ENCODE measurements at regions not wholly inside any gene's neighbourhood (a gene's known extent, or its start where the extent isn't known, plus 50 kb on each side); places are given as distances from the start of the nearest gene placed in this dataset.

DNA sequence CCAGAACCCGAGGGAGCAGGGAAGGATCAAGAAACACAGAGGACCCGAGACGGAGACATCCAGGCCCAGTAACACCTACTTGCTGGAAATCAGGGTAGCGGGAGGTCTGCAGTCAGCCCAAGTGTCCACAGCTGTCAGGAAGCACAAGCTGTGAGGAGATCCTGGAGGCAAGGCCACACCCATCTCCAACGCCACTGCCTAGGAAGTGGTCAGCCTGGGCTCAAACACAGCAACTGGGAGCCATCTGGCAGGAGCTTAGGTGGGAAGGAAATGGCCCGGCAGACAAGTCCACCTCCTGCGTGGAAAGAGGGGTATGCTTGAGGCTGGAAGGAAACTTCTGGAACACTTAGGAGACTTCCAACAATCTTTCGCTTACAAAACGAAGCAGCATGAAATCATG, 407.1 kb downstream of the VPS13C start (continued):
- TF ChIP-seq EP300 (IDR thresholded peaks at IDR 0.05; ENCODE audit: low read length) (no peak), PCBP2 (IDR thresholded peaks at IDR 0.05; ENCODE audit: low read depth, low read length, poor library complexity, severe bottlenecking) (no peak)
- TF ChIP-seq, protein P1, sequence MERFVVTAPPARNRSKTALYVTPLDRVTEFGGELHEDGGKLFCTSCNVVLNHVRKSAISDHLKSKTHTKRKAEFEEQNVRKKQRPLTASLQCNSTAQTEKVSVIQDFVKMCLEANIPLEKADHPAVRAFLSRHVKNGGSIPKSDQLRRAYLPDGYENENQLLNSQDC (CRISPR knock-in tag; IDR thresholded peaks at IDR 0.05) = no peak

DNA sequence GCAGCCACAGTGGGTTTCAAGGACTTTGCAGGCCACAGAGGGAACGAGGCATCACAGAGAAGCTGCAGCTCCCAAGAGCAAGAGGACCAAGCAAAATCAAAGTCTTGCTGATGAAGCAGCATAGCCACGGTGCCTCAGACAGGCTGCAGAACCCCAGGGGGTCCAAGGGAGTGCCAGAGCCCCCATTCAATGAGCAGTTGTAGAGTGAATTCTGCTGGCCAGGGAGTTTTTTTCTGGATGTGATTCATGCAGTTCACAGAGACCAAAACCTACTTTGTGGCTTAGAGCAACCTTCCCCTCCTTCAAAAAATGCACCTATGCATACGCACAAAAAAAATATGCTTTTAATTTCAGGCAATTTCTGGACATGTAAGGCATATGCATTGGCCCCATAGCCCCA, 409.0 kb downstream of the VPS13C start:
- Histone ChIP-seq H3K79me2 (ENCODE audit: control insufficient read depth, insufficient read depth, low read length) (no peaks in the 10 kb centered on the region), H3K27me3 (ENCODE audit: control insufficient read depth in 2 of 2, insufficient read depth in 2 of 2, low read length in 2 of 2) (peaks cover 0 to 6% of the 10 kb centered on the region in 2 experiments; a peak in 1 of 5 replicates), H2AFZ (ENCODE audit: low read depth, low read length) (no peak overlapping the region), H3K9me1 (ENCODE audit: control insufficient read depth, insufficient read depth, low read length) (no peaks in the 10 kb centered on the region), H3K4me1 (replicated peaks in 1 of 2; ENCODE audit: control insufficient read depth in 2 of 2, insufficient read depth in 2 of 2, low read length in 2 of 2) (no peaks in the 10 kb centered on the region), H3K9me3 (replicated peaks; ENCODE audit: control insufficient read depth, insufficient read depth, low read depth, low read length) (no peaks in the 10 kb centered on the region), H3K9ac (ENCODE audit: insufficient read depth in 1 of 2, low read depth in 2 of 2, low read length in 2 of 2) (no peak overlapping the region), H3K27ac (ENCODE audit: extremely low read depth, low read depth, low read length) (no peak overlapping the region), H3K4me3 (no peak overlapping the region), H3K4me2 (ENCODE audit: insufficient read depth, low read length) (no peak overlapping the region), H4K20me1 (replicated peaks; ENCODE audit: control insufficient read depth, insufficient read depth, low read length) (no peaks in the 10 kb centered on the region), H3K36me3 (ENCODE audit: control insufficient read depth, insufficient read depth, low read length) (no peaks in the 10 kb centered on the region)
- in situ Hi-C loops (cut with MboI) = no loop called here
- ATAC-seq = no peak
- intact Hi-C loops (cut with micrococcal nuclease) = no loop called here
- WGBS (ENCODE audit: insufficient coverage, low coverage, missing lambda C conversion rate) = 0% methylated on average over 3 of the region's 3 CpGs
- no peak for DNase-seq (ENCODE audit: extremely low read depth in 1 of 4, low spot score in 3 of 4)
- CTCF ChIA-PET (ENCODE audit: low intra/inter-chr PET ratio) = no interaction called here
- BruUV-seq (replicated peaks) = no TSS peak
- no peak for FAIRE-seq
- POLR2A ChIA-PET = interaction anchor here (0.6 kb wide), 1 partner anchor 284 kb away, joined by 3 read pairs; no protein-coding TSS in a partner anchor
- TF ChIP-seq CBFA2T2 (conservative IDR thresholded peaks at IDR 0.05) (no peak), TARDBP (IDR thresholded peaks at IDR 0.05) (no peak), SMARCA5 (IDR thresholded peaks at IDR 0.05) (no peak), KAT7 (CRISPR knock-in tag; IDR thresholded peaks at IDR 0.05; ENCODE audit: borderline replicate concordance) (no peak), NFIC (IDR thresholded peaks at IDR 0.05) (no peak), RBM25 (IDR thresholded peaks at IDR 0.05; ENCODE audit: low read depth, low read length, severe bottlenecking) (no peak), ELF1 (tag; IDR thresholded peaks at IDR 0.05) (no peak), KLF1 (tag; IDR thresholded peaks at IDR 0.05) (no peak), E2F3 (CRISPR knock-in tag; IDR thresholded peaks at IDR 0.05) (no peak)
- TF ChIP-seq, protein P2, sequence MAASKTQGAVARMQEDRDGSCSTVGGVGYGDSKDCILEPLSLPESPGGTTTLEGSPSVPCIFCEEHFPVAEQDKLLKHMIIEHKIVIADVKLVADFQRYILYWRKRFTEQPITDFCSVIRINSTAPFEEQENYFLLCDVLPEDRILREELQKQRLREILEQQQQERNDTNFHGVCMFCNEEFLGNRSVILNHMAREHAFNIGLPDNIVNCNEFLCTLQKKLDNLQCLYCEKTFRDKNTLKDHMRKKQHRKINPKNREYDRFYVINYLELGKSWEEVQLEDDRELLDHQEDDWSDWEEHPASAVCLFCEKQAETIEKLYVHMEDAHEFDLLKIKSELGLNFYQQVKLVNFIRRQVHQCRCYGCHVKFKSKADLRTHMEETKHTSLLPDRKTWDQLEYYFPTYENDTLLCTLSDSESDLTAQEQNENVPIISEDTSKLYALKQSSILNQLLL (CRISPR knock-in tag; IDR thresholded peaks at IDR 0.05; ENCODE audit: borderline replicate concordance) = no peak
- TF ChIP-seq, protein P3, sequence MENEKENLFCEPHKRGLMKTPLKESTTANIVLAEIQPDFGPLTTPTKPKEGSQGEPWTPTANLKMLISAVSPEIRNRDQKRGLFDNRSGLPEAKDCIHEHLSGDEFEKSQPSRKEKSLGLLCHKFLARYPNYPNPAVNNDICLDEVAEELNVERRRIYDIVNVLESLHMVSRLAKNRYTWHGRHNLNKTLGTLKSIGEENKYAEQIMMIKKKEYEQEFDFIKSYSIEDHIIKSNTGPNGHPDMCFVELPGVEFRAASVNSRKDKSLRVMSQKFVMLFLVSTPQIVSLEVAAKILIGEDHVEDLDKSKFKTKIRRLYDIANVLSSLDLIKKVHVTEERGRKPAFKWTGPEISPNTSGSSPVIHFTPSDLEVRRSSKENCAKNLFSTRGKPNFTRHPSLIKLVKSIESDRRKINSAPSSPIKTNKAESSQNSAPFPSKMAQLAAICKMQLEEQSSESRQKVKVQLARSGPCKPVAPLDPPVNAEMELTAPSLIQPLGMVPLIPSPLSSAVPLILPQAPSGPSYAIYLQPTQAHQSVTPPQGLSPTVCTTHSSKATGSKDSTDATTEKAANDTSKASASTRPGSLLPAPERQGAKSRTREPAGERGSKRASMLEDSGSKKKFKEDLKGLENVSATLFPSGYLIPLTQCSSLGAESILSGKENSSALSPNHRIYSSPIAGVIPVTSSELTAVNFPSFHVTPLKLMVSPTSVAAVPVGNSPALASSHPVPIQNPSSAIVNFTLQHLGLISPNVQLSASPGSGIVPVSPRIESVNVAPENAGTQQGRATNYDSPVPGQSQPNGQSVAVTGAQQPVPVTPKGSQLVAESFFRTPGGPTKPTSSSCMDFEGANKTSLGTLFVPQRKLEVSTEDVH (IDR thresholded peaks at IDR 0.05; ENCODE audit: low read depth, partially characterized antibody) = no peak
- TF ChIP-seq, protein P4, sequence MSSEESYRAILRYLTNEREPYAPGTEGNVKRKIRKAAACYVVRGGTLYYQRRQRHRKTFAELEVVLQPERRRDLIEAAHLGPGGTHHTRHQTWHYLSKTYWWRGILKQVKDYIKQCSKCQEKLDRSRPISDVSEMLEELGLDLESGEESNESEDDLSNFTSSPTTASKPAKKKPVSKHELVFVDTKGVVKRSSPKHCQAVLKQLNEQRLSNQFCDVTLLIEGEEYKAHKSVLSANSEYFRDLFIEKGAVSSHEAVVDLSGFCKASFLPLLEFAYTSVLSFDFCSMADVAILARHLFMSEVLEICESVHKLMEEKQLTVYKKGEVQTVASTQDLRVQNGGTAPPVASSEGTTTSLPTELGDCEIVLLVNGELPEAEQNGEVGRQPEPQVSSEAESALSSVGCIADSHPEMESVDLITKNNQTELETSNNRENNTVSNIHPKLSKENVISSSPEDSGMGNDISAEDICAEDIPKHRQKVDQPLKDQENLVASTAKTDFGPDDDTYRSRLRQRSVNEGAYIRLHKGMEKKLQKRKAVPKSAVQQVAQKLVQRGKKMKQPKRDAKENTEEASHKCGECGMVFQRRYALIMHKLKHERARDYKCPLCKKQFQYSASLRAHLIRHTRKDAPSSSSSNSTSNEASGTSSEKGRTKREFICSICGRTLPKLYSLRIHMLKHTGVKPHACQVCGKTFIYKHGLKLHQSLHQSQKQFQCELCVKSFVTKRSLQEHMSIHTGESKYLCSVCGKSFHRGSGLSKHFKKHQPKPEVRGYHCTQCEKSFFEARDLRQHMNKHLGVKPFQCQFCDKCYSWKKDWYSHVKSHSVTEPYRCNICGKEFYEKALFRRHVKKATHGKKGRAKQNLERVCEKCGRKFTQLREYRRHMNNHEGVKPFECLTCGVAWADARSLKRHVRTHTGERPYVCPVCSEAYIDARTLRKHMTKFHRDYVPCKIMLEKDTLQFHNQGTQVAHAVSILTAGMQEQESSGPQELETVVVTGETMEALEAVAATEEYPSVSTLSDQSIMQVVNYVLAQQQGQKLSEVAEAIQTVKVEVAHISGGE (CRISPR knock-in tag; IDR thresholded peaks at IDR 0.05) = no peak

Measured in K562 (cell line).